Hypothalamus (tissue), 51 donors: ENCODE measurements at regions not wholly inside any gene's neighbourhood (a gene's known extent, or its start where the extent isn't known, plus 50 kb on each side); places are given as distances from the start of the nearest gene placed in this dataset.

Experiments
- DNase-seq, 51 donors: peaks; one replicate each; lab custom pipeline; 2025; lab: John Stamatoyannopoulos, UW

DNA sequence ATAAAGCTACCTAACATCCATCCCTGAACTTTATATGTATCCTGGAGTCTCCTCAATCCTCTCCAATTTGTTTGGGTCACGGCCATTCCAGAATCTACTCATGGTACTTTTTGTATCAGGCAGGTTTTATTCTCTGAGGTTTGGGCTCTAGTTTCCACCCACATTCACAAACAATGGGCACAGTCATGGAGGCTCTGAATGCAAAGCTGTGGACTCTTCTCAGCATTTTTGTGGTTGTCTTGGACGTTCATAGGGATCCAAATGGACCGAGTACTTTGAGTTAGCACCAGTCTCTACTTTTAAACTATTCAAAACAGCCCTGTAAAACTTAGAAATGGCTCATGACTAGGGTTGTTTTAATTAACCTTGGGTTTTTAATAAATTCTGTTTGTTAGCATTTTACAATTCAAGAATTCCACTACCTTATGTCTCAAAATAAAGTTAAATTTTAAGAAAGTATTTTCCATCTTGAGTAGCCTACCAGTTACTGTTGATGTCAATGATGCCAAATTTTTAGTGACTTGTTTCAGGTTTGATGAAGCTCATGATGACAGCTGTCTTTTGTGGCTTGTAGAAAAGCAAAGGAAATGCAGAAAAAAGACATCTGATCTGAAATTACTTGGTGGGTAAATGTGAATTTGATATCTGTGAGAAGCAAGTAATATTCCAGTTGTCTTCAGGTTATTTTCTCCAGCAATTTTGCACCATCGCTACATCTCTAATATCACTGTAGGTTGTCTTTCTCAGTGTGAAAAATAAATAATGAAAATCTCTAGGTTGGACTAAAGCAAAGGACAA is 275.7 kb upstream of the THBS1 start:
- no peak for DNase-seq

DNA sequence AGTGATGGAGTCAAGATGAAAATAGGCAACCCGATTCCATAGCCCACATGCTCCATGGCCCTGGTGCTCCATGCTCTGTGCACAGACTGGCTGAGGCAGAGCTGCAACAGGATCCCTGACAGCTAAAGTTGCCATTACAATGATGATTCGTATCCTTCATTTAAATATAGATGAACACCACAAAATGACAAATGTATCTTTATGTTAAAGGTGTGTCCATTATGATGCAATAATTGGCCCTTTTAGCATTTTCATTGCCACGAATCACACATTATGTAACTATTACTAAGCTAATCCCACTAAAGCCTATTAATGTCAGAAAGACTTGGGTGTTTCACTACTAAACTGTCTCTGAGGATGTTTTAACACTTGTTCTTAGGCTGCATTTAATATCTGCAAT is 270.2 kb upstream of the THBS1 start:
- DNase-seq, result no peak

GRCh38 chr15:39312984-39313383 is 267.9 kb upstream of the THBS1 start:
- DNase-seq, result no peak

- no peak for DNase-seq
These were observed 267.4 kb upstream of the THBS1 start for GRCh38 chr15:39313467-39313866.

GRCh38 chr15:39313881-39314280 is 267.0 kb upstream of the THBS1 start:
- DNase-seq, result no peak

GRCh38 chr15:39315206-39315850 is 265.6 kb upstream of the THBS1 start:
- no peak for DNase-seq

GRCh38 chr15:39317225-39317624 is 263.7 kb upstream of the THBS1 start:
- DNase-seq, result no peak

DNA sequence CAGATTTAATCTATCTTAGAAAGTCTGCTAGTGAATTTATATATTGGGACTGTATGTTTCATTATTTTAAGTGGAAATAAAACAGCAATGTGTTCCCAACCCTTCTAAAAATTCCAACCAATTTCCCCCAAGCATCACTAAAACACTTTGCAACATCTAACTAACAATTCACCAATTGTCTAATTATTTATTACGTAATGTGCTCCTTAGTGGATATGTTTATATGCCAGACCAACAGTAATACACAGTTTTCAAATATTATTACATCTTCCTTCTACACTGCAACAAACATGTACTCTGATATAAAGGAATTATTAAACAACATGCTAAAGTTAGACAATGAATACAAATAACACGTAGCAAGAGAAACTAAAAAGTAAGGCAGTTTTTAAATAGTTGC is 262.6 kb upstream of the THBS1 start:
- DNase-seq, result no peak

DNA sequence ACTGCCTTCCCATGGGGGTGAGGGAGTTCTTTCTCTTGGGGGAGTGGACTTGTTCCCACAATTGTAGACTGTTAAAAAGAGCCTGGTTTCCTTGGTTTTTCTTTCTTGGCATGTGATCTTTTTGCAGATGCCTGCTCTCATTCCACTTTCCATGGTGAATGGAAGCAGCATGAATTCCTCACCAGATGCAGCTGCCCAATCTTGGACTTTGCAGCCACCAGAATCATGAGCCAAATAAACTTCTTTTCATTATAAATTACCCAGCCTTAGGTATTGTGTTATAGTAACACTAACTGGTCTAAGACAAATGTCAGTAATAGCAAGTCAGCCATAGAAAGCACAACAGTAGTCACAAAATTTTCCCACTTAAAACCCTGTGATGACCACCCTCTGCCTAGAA is 260.5 kb upstream of the THBS1 start:
- DNase-seq, result no peak

DNA sequence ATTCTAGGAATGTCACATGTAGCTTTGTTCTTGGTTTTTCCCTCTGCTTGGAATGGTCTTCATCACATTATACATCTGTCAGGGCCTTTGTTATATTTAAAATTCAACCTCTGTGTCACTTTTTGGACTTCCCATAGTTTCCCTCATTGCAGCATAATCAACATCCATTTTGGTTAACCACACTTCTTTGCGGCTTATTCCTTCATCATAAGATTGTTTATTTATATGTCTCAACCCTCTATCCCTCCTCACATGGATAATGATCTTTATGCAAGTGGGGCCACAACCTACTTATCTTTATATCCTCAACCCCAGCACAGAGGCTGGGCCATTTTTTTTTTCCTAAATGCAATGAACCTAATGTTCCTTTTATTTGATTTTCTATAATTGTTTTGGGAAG is 260.0 kb upstream of the THBS1 start:
- DNase-seq, result no peak

GRCh38 chr15:39321977-39322376 is 258.9 kb upstream of the THBS1 start:
- DNase-seq, result no peak

DNA sequence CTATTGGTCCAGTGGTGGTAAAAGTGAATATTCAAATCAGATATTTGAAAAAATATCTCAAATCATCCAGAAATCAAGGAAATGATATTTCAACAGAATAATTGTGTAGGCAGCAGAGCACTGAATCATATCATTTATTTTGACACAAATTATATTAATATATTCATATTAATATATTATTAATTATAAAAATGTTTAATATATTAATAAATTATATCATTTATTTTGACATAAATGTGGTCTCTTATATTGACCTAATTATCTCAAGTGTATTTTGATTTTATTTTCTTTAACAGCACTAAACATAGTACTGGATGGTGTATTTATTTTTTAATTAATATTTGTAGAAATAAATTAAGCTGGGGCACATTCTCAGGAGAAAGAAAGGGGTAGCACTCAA is 257.7 kb upstream of the THBS1 start:
- DNase-seq, result no peak

DNA sequence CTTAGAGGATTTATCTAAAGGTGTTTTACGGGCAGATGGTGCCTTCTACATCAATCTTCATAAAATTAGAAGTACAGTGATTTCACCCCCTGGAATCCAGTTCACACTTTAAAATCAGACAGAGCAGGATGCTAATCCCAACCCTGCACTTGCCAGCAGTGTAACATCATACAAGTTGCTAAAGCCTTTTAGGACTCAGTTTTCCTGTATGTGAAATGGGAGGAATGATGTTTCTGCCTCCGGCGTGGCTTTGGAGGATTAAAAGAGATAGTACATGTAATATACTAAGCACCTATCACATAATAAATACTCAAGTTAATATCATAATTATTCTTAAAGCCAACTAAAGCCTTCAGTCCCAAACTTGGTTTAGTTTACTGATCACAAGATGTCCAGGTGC is 257.2 kb upstream of the THBS1 start:
- DNase-seq, result no peak

DNA sequence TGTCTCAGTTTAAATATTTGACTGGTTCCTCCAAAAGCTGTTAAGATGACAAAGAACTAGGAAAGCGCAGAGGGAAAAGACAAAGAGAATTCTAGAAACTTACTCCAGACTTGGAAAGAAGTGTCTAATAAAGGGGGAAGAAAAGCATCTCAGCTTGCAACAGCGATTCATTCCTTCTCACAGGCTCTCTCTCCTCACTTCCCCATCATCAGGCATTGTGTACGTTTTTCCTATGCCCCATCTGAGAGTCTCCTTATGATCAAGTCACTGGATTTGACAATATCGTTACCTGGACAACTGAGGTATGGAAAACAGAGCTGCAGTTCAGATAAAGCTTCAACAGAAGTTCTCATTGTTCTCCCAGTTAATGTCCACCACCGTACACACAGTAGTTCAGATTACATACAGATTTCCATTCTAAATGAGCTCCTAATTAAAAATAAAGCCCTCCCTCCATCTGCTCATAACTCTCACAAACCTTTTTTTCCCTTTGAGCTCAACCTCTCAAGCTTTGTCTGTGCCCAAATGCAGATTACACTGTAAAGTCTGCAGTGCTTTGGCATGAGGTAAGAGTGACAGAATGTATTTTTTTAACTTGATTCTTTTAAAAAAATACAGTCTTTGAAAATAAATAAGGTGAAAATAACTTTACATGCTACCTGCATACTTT is 254.4 kb upstream of the THBS1 start:
- no peak for DNase-seq

GRCh38 chr15:39327005-39327730 is 253.7 kb upstream of the THBS1 start:
- no peak for DNase-seq

GRCh38 chr15:39330061-39330460 is 250.8 kb upstream of the THBS1 start:
- peak in 1 of 51 donors; percentile 1 for DNase-seq

DNA sequence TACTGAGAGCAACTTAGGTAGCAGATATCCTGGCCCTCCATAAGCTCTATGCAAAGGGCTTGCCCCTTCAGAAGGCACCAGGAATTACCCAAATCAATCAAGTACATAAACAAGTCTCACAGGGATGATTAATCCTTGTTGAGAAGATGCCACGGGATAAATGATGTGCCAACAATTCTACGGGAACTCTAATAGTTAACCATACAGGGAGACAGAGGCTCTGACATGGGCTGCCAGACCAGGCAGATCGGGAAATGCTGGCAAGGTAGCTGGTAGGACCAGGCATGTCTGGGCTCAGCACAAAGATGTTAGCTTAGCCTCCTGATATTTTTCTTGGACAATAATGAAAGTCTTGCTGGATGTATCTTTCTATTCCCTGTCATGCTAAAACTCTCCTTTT is 249.3 kb upstream of the THBS1 start:
- DNase-seq, result no peak

DNA sequence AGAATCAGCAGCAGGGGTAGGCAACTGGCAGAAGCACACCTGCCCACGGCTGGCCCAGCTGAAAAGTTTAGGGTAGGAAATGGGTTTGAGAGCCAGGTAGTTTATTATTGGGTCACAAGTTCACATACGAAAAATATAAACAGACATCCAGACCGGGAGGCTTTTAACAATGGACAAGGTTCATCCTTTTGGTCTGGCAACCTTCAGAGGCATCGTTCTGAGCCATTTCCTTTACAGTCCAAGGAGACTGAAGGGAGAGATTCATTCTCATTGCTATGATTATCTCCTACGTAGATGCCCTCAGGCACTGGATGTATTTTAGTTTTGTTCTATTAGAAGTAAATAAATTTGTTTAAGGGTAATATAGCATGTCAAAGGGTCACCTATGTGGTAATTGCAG is 248.0 kb upstream of the THBS1 start:
- DNase-seq, result no peak

GRCh38 chr15:39333393-39333792 is 247.5 kb upstream of the THBS1 start:
- no peak for DNase-seq

GRCh38 chr15:39333896-39334295 is 247.0 kb upstream of the THBS1 start:
- DNase-seq, result no peak

DNA sequence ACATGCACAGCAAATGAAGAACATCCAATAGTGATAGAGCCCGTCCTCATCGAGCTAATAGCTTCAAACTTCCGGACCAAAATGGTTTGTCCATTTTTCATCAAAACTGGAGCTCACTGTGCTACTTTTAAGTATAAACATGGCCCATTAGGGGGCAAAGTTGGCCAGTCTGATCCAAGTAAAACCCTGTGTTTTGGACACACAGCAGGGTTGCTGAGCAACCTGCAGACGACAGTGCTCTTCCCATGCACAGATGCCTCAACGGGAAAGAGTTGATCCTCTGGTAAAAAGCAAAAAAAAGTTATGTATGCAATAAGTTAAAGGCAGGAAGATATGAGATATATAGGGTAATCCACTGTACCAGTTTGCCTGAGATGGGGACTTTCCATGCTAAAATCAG is 244.0 kb upstream of the THBS1 start:
- no peak for DNase-seq
